Neural progenitor cell (in vitro differentiated cells): ENCODE measurements at regions not wholly inside any gene's neighbourhood (a gene's known extent, or its start where the extent isn't known, plus 50 kb on each side); places are given as distances from the start of the nearest gene placed in this dataset.

Source experiments
- DNase-seq: peaks from one replicate; pipeline ENCODE4 v3.0.0-alpha.2; 2016; ENCODE audit warnings: low spot score
- H2AFZ ChIP-seq: fragments of 200-600 bp; sonication (generic); replicated peaks from 2 replicates; pipeline ENCODE4 v1.6.1; 2016; ENCODE audit warnings: antibody characterized with exemption
- H3F3A ChIP-seq: fragments of 200-600 bp; sonication (generic); 2 replicates; pipeline ENCODE4 v1.6.1; 2016; ENCODE audit warnings: antibody characterized with exemption, low read depth
- H3K27ac ChIP-seq: fragments of 200-600 bp; sonication (generic); 2 replicates; pipeline ENCODE4 v1.5.1; 2016; ENCODE audit warnings: mild to moderate bottlenecking
- H3K27me3 ChIP-seq: fragments of 200-600 bp; sonication (generic); 2 replicates; pipeline ENCODE4 v1.6.1; 2016; ENCODE audit warnings: mild to moderate bottlenecking, moderate library complexity
- H3K36me3 ChIP-seq: fragments of 200-600 bp; sonication (generic); 2 replicates; pipeline ENCODE4 v1.5.1; 2016
- H3K4me1 ChIP-seq: fragments of 200-600 bp; sonication (generic); 2 replicates; pipeline ENCODE4 v1.6.1; 2016; ENCODE audit warnings: mixed run types
- H3K4me2 ChIP-seq: fragments of 200-600 bp; sonication (generic); 2 replicates; pipeline ENCODE4 v1.6.1; 2016
- H3K4me3 ChIP-seq: fragments of 200-600 bp; sonication (generic); 2 replicates; pipeline ENCODE4 v1.5.1; 2016
- H3K79me2 ChIP-seq: fragments of 200-600 bp; sonication (generic); 2 replicates; pipeline ENCODE4 v1.6.1; 2016; ENCODE audit warnings: low read depth
- H3K9ac ChIP-seq: fragments of 200-600 bp; sonication (generic); 2 replicates; pipeline ENCODE4 v1.6.1; 2016
- H3K9me3 ChIP-seq: fragments of 200-600 bp; sonication (generic); 2 replicates; pipeline ENCODE4 v1.5.1; 2016; ENCODE audit warnings: low read depth
- H4K20me1 ChIP-seq: fragments of 200-600 bp; sonication (generic); 2 replicates; pipeline ENCODE4 v1.6.1; 2016; ENCODE audit warnings: low read depth
- H3K27ac Mint-ChIP-seq: 3 replicates; pipeline ENCODE4 v1.8.0; 2021; ENCODE audit warnings: mixed read lengths
- H3K27me3 Mint-ChIP-seq: 2 replicates; pipeline ENCODE4 v1.8.0; 2022; ENCODE audit warnings: low read depth, mild to moderate bottlenecking, inconsistent platforms, moderate library complexity, mixed read lengths; ENCODE audit not compliant: insufficient read depth
- H3K36me3 Mint-ChIP-seq: 3 replicates; pipeline ENCODE4 v1.8.0; 2021; ENCODE audit warnings: mixed read lengths
- H3K4me1 Mint-ChIP-seq: 3 replicates; pipeline ENCODE4 v1.8.0; 2021; ENCODE audit warnings: mixed read lengths
- H3K4me3 Mint-ChIP-seq: 3 replicates; pipeline ENCODE4 v1.8.0; 2021; ENCODE audit warnings: mild to moderate bottlenecking, moderate library complexity, mixed read lengths
- H3K9me3 Mint-ChIP-seq: 3 replicates; pipeline ENCODE4 v1.8.0; 2020; ENCODE audit warnings: mixed read lengths
- EZH2 ChIP-seq: fragments of 200-600 bp; sonication (generic); IDR thresholded peaks from 2 replicates; pipeline ENCODE4 v1.6.1; 2017; ENCODE audit warnings: antibody characterized with exemption, mild to moderate bottlenecking, moderate library complexity
- EZH2phosphoT487 ChIP-seq: fragments of 200-600 bp; sonication (generic); IDR thresholded peaks from 2 replicates; pipeline ENCODE4 v1.6.1; 2017; ENCODE audit warnings: antibody characterized with exemption
- TF ChIP-seq, protein P1 (sequence below): fragments of 200-600 bp; sonication (generic); IDR thresholded peaks from 2 replicates; pipeline ENCODE4 v1.5.1; 2017; ENCODE audit warnings: antibody characterized with exemption, mild to moderate bottlenecking

DNA sequence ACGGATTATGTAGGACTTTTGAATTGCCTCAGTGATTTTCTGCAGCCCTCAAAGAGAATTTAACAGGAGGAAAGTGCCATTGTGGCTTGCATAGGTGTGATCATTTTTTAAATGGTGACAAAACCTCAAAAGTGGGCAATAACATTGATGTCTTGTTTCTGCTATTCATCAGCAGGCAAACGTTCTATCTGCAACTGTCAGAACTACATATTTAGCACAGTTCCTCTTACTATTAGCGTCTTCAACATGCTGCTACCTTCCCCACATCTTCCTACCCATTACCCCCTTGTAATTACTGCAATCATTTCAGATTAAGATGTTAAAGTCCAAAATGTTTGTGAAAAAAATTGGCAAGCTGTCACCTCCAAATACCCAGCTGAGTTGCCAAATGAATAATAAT lies 254.6 kb downstream of the SMARCA2 start:
- no peak for DNase-seq
- H3K36me3 ChIP-seq: no peaks in the 10 kb centered on the region
- H4K20me1 ChIP-seq: no peaks in the 10 kb centered on the region
- H3K9me3 Mint-ChIP-seq: no peaks in the 10 kb centered on the region
- H3F3A ChIP-seq: no peaks in the 10 kb centered on the region
- H3K4me3 Mint-ChIP-seq: no peak overlapping the region
- H3K27ac ChIP-seq: no peak overlapping the region
- no peak overlapping the region for H2AFZ ChIP-seq
- H3K4me1 Mint-ChIP-seq: peaks cover 7% of the 10 kb centered on the region
- H3K9me3 ChIP-seq: no peaks in the 10 kb centered on the region
- H3K27ac Mint-ChIP-seq: no peak overlapping the region
- TF ChIP-seq EZH2 (no peak), EZH2phosphoT487 (no peak)
- TF ChIP-seq, protein P1, sequence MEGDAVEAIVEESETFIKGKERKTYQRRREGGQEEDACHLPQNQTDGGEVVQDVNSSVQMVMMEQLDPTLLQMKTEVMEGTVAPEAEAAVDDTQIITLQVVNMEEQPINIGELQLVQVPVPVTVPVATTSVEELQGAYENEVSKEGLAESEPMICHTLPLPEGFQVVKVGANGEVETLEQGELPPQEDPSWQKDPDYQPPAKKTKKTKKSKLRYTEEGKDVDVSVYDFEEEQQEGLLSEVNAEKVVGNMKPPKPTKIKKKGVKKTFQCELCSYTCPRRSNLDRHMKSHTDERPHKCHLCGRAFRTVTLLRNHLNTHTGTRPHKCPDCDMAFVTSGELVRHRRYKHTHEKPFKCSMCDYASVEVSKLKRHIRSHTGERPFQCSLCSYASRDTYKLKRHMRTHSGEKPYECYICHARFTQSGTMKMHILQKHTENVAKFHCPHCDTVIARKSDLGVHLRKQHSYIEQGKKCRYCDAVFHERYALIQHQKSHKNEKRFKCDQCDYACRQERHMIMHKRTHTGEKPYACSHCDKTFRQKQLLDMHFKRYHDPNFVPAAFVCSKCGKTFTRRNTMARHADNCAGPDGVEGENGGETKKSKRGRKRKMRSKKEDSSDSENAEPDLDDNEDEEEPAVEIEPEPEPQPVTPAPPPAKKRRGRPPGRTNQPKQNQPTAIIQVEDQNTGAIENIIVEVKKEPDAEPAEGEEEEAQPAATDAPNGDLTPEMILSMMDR: no peak
- no peak overlapping the region for H3K9ac ChIP-seq
- no peak overlapping the region for H3K4me2 ChIP-seq
- H3K4me3 ChIP-seq: no peak overlapping the region
- H3K27me3 Mint-ChIP-seq: no peaks in the 10 kb centered on the region
- peaks cover 8% of the 10 kb centered on the region for H3K4me1 ChIP-seq
- no peaks in the 10 kb centered on the region for H3K27me3 ChIP-seq
- no peaks in the 10 kb centered on the region for H3K79me2 ChIP-seq
- no peaks in the 10 kb centered on the region for H3K36me3 Mint-ChIP-seq

DNA sequence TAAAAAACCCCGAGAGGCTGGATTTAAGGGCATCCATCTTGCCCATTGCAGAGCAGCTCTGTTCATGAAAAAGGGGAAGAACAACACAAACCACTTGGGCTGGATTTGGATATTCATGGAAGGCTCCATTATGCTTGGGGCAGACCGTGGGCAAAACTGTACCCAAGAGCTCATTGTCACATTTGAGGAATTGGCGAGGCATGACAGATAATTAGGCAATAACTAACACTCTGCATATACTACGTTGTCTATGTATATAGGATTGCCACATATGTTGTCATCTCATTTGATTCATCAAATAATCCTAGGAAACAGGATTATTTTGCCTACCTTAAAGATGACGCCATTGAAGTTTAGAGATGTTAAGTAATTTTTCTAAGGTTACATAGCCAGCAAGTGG lies 255.4 kb downstream of the SMARCA2 start:
- Histone ChIP-seq H3K9me3 (no peaks in the 10 kb centered on the region), H3K27me3 (no peaks in the 10 kb centered on the region), H3F3A (no peaks in the 10 kb centered on the region), H3K4me3 (no peak overlapping the region), H3K4me2 (no peak overlapping the region), H2AFZ (no peak overlapping the region), H3K36me3 (no peaks in the 10 kb centered on the region), H3K79me2 (no peaks in the 10 kb centered on the region), H3K9ac (no peak overlapping the region), H3K27ac (no peak overlapping the region), H3K4me1 (peaks cover 8% of the 10 kb centered on the region), H4K20me1 (no peaks in the 10 kb centered on the region)
- Mint-ChIP-seq H3K27me3 (no peaks in the 10 kb centered on the region), H3K9me3 (no peaks in the 10 kb centered on the region), H3K4me1 (peaks cover 7% of the 10 kb centered on the region), H3K36me3 (no peaks in the 10 kb centered on the region), H3K4me3 (no peak overlapping the region), H3K27ac (no peak overlapping the region)
- no peak for DNase-seq
- TF ChIP-seq, protein P1: no peak
- TF ChIP-seq EZH2phosphoT487 (no peak), EZH2 (no peak)

DNA sequence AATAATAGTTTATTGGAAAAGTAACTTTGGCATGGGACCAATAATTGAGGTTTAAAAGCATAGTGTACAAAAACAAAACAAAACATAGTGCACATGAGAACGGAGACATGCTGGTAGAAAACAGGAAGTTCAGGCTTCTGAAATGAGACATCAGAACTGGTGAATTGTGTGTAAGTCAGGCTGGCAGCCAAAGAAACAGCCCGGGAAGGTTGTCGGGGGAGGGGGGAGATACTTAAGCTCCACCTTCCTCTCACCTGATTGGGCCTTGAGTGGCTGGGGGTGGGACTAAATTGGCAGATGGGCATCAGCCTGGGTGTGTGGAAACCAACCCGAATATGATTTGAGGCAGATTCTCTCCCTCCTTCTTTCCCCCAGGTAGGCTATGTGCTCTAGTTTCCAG lies 256.3 kb downstream of the SMARCA2 start:
- DNase-seq: no peak
- Histone ChIP-seq H3K79me2 (no peaks in the 10 kb centered on the region), H3K27me3 (peaks cover 5% of the 10 kb centered on the region), H2AFZ (no peak overlapping the region), H3K9me3 (no peaks in the 10 kb centered on the region), H3K36me3 (no peaks in the 10 kb centered on the region), H3K9ac (no peak overlapping the region), H3K27ac (no peak overlapping the region), H3K4me3 (no peak overlapping the region), H3K4me1 (peaks cover 8% of the 10 kb centered on the region), H3F3A (no peaks in the 10 kb centered on the region), H3K4me2 (no peak overlapping the region), H4K20me1 (no peaks in the 10 kb centered on the region)
- H3K9me3 Mint-ChIP-seq: no peaks in the 10 kb centered on the region
- H3K27ac Mint-ChIP-seq: no peak overlapping the region
- peaks cover 7% of the 10 kb centered on the region for H3K4me1 Mint-ChIP-seq
- no peaks in the 10 kb centered on the region for H3K27me3 Mint-ChIP-seq
- TF ChIP-seq, protein P1: no peak
- TF ChIP-seq EZH2: no peak
- TF ChIP-seq EZH2phosphoT487: no peak
- no peaks in the 10 kb centered on the region for H3K36me3 Mint-ChIP-seq
- H3K4me3 Mint-ChIP-seq: no peak overlapping the region

DNA sequence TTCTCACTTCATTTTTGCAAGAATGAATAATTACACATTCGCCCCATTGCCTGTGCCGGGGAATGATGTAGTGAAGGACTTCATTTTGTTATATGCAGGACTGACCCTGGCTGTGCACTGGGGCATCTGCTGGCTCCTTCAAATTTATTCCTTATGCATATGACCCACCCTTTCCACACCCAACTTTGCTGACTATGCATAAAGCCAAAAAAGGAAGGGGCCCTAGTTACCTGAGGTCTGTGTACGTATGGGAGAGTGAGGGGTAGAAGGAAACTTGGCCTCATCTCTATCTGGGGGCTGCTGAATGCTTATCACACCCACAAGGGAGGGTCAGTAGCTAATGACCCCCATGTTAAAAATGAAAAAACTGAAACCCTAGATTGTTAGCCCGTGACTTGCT lies 259.6 kb downstream of the SMARCA2 start:
- H3K27me3 ChIP-seq: peaks cover 5% of the 10 kb centered on the region
- H3K79me2 ChIP-seq: no peaks in the 10 kb centered on the region
- H3K4me2 ChIP-seq: no peak overlapping the region
- H3K9me3 ChIP-seq: no peaks in the 10 kb centered on the region
- H3K36me3 Mint-ChIP-seq: no peaks in the 10 kb centered on the region
- H3K4me3 ChIP-seq: no peak overlapping the region
- H3K27me3 Mint-ChIP-seq: no peaks in the 10 kb centered on the region
- H3K9ac ChIP-seq: no peak overlapping the region
- H3K4me3 Mint-ChIP-seq: no peak overlapping the region
- no peaks in the 10 kb centered on the region for H4K20me1 ChIP-seq
- no peaks in the 10 kb centered on the region for H3F3A ChIP-seq
- no peak for DNase-seq
- H3K27ac Mint-ChIP-seq: no peak overlapping the region
- no peaks in the 10 kb centered on the region for H3K36me3 ChIP-seq
- TF ChIP-seq EZH2 (no peak), EZH2phosphoT487 (no peak)
- TF ChIP-seq, protein P1: no peak
- H3K4me1 Mint-ChIP-seq: peaks cover 8% of the 10 kb centered on the region
- H3K4me1 ChIP-seq: peaks cover 8% of the 10 kb centered on the region
- H2AFZ ChIP-seq: no peak overlapping the region
- H3K9me3 Mint-ChIP-seq: peaks cover 4% of the 10 kb centered on the region
- H3K27ac ChIP-seq: no peak overlapping the region
